HL-60 (cell line): ENCODE measurements at regions not wholly inside any gene's neighbourhood (a gene's known extent, or its start where the extent isn't known, plus 50 kb on each side); places are given as distances from the start of the nearest gene placed in this dataset.

Experiments
- DNase-seq, 2 experiments: peaks; one replicate each; pipeline ENCODE4 v3.0.0-alpha.2; 2010 to 2020; ENCODE audit warnings: low read depth in 1 of 2, low spot score in 1 of 2
- H3K27ac ChIP-seq: fragments of 250-450 bp; sonication (Bioruptor Pico); replicated peaks from 2 replicates; pipeline ENCODE4 v1.5.1; 2020; ENCODE audit warnings: mild to moderate bottlenecking, moderate library complexity
- H3K27me3 ChIP-seq: fragments of 250-450 bp; sonication (Bioruptor Pico); 2 replicates; pipeline ENCODE4 v1.5.1; 2021; ENCODE audit warnings: mild to moderate bottlenecking, moderate library complexity; ENCODE audit not compliant: insufficient read depth, poor library complexity, severe bottlenecking
- H3K4me3 ChIP-seq: replicated peaks from 2 replicates; pipeline ENCODE4 v1.5.1; 2011; ENCODE audit warnings: mild to moderate bottlenecking, control low read depth, low read length; ENCODE audit not compliant: insufficient read depth
- CTCF ChIP-seq: IDR thresholded peaks from one replicate; pipeline ENCODE4 v1.5.1; 2011; ENCODE audit warnings: low read length, control low read depth, inconsistent platforms; ENCODE audit not compliant: insufficient read depth
- GABPA ChIP-seq: IDR thresholded peaks from 2 replicates; pipeline ENCODE4 v1.6.1; 2012; ENCODE audit warnings: low read depth
- POLR2AphosphoS5 ChIP-seq: IDR thresholded peaks from 2 replicates; pipeline ENCODE4 v1.6.1; 2012; ENCODE audit warnings: low read depth
- SPI1 ChIP-seq: IDR thresholded peaks from 2 replicates; pipeline ENCODE4 v1.6.1; 2012; ENCODE audit warnings: low read depth, mild to moderate bottlenecking, borderline replicate concordance
- TF ChIP-seq, protein P1 (sequence below): IDR thresholded peaks from 2 replicates; pipeline ENCODE4 v1.6.1; 2012; ENCODE audit warnings: low read depth; ENCODE audit not compliant: insufficient replicate concordance

GRCh38 chr9:1319436-1319835, 269.3 kb downstream of the DMRT2 start:
- H3K27ac ChIP-seq: no peak overlapping the region
- TF ChIP-seq CTCF (no peak), GABPA (no peak), SPI1 (no peak), POLR2AphosphoS5 (no peak)
- TF ChIP-seq, protein P1, sequence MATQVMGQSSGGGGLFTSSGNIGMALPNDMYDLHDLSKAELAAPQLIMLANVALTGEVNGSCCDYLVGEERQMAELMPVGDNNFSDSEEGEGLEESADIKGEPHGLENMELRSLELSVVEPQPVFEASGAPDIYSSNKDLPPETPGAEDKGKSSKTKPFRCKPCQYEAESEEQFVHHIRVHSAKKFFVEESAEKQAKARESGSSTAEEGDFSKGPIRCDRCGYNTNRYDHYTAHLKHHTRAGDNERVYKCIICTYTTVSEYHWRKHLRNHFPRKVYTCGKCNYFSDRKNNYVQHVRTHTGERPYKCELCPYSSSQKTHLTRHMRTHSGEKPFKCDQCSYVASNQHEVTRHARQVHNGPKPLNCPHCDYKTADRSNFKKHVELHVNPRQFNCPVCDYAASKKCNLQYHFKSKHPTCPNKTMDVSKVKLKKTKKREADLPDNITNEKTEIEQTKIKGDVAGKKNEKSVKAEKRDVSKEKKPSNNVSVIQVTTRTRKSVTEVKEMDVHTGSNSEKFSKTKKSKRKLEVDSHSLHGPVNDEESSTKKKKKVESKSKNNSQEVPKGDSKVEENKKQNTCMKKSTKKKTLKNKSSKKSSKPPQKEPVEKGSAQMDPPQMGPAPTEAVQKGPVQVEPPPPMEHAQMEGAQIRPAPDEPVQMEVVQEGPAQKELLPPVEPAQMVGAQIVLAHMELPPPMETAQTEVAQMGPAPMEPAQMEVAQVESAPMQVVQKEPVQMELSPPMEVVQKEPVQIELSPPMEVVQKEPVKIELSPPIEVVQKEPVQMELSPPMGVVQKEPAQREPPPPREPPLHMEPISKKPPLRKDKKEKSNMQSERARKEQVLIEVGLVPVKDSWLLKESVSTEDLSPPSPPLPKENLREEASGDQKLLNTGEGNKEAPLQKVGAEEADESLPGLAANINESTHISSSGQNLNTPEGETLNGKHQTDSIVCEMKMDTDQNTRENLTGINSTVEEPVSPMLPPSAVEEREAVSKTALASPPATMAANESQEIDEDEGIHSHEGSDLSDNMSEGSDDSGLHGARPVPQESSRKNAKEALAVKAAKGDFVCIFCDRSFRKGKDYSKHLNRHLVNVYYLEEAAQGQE: no peak
- no peak for DNase-seq

DNA sequence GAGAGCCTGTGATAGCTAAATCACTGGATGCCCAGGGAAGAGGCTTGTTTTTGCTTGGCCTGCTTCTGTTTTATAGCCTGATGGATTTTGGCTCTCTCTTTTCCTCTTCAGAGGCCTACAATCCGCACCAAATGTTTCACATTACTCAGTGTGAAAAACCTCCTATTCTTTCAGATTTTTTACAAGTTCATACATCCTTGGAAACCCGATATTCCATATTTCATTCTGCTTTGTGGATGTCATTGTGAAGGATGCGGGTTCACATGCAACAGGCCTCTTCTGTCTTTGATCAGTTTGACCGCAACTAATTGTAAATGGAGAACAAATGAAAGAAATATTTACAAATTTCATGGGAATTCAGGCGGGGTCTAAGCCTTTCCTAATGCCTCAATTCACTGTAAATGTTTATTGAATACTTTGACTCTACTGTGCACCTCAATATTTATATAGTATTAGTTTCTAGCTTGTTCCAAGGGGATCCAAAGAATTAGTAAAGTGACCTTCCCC, 269.9 kb downstream of the DMRT2 start:
- Histone ChIP-seq H3K27me3 (no peaks in the 10 kb centered on the region), H3K27ac (no peak overlapping the region), H3K4me3 (no peak overlapping the region)
- no peak for TF ChIP-seq POLR2AphosphoS5
- TF ChIP-seq SPI1: no peak
- no peak for TF ChIP-seq CTCF
- TF ChIP-seq GABPA: no peak
- TF ChIP-seq, protein P1: no peak
- no peak for DNase-seq

More at GRCh38 chr9:1319436-1319835, 269.3 kb downstream of the DMRT2 start:
- no peak overlapping the region for H3K4me3 ChIP-seq
- no peaks in the 10 kb centered on the region for H3K27me3 ChIP-seq

- Histone ChIP-seq H3K27me3 (no peaks in the 10 kb centered on the region), H3K27ac (no peak overlapping the region), H3K4me3 (no peak overlapping the region)
- no peak for DNase-seq
- no peak for TF ChIP-seq POLR2AphosphoS5
- no peak for TF ChIP-seq CTCF
- TF ChIP-seq, protein P1: no peak
- no peak for TF ChIP-seq GABPA
- no peak for TF ChIP-seq SPI1
Observed at GRCh38 chr9:1320607-1321195, 270.5 kb downstream of the DMRT2 start.
